Body of pancreas (tissue), 4 donors: ENCODE measurements at regions not wholly inside any gene's neighbourhood (a gene's known extent, or its start where the extent isn't known, plus 50 kb on each side); places are given as distances from the start of the nearest gene placed in this dataset.

Source experiments
- POLR2A ChIP-seq, 3 donors: fragments of 450-650 bp; IDR thresholded peaks; one replicate each; pipeline ENCODE4 v1.6.1; 2016; ENCODE audit warnings: antibody characterized with exemption in 3 of 3, mild to moderate bottlenecking in 2 of 3
- TF ChIP-seq, protein P1 (sequence below), 7 experiments: fragments of 450-650 bp in 4 of 7; fragments of 200-600 bp in 3 of 7; sonication (generic) in 3 of 7; IDR thresholded peaks; one replicate each; pipeline ENCODE4 v1.5.1; 2016 to 2019; ENCODE audit warnings: antibody characterized with exemption in 7 of 7

DNA sequence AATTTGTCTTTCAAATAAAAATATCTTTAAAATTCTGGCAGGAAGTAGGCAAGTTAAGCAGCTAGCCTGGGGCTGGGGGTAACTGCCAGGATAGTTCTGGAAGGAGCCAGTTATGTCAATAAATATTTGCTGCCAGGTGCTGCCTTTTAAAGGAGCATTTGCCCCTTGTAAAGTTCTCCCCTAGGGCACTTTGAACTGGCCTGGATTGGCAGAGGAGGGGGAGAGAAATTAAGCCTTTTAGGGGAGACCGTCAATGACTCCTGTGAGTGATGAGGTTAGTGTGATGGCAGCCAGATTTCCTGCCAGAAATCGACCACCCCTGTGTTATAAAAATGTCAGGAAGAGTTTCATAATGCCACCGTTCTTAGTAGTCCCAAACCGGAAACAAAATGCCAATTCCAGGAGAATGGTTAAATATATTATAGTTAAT is 89.8 kb upstream of the ELL2 start:
- TF ChIP-seq, protein P1, sequence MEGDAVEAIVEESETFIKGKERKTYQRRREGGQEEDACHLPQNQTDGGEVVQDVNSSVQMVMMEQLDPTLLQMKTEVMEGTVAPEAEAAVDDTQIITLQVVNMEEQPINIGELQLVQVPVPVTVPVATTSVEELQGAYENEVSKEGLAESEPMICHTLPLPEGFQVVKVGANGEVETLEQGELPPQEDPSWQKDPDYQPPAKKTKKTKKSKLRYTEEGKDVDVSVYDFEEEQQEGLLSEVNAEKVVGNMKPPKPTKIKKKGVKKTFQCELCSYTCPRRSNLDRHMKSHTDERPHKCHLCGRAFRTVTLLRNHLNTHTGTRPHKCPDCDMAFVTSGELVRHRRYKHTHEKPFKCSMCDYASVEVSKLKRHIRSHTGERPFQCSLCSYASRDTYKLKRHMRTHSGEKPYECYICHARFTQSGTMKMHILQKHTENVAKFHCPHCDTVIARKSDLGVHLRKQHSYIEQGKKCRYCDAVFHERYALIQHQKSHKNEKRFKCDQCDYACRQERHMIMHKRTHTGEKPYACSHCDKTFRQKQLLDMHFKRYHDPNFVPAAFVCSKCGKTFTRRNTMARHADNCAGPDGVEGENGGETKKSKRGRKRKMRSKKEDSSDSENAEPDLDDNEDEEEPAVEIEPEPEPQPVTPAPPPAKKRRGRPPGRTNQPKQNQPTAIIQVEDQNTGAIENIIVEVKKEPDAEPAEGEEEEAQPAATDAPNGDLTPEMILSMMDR (IDR thresholded peaks at IDR 0.05) = no peak
- no peak for TF ChIP-seq POLR2A (IDR thresholded peaks at IDR 0.05)
